Transverse colon (tissue), 3 donors: ENCODE measurements at regions not wholly inside any gene's neighbourhood (a gene's known extent, or its start where the extent isn't known, plus 50 kb on each side); places are given as distances from the start of the nearest gene placed in this dataset.

Source experiments
- POLR2A ChIP-seq: fragments of 450-650 bp; IDR thresholded peaks from one replicate; pipeline ENCODE4 v1.6.1; 2016; ENCODE audit warnings: antibody characterized with exemption, mild to moderate bottlenecking, moderate library complexity
- TF ChIP-seq, protein P1 (sequence below), 5 experiments: fragments of 200-600 bp in 3 of 5; fragments of 450-650 bp in 2 of 5; sonication (generic) in 3 of 5; IDR thresholded peaks; 1 replicate in 2 of 5; 2 replicates in 3 of 5; pipeline ENCODE4 v1.5.1; 2016 to 2017; ENCODE audit warnings: antibody characterized with exemption in 5 of 5, inconsistent platforms in 3 of 5, mild to moderate bottlenecking in 2 of 5, moderate library complexity in 1 of 5

DNA sequence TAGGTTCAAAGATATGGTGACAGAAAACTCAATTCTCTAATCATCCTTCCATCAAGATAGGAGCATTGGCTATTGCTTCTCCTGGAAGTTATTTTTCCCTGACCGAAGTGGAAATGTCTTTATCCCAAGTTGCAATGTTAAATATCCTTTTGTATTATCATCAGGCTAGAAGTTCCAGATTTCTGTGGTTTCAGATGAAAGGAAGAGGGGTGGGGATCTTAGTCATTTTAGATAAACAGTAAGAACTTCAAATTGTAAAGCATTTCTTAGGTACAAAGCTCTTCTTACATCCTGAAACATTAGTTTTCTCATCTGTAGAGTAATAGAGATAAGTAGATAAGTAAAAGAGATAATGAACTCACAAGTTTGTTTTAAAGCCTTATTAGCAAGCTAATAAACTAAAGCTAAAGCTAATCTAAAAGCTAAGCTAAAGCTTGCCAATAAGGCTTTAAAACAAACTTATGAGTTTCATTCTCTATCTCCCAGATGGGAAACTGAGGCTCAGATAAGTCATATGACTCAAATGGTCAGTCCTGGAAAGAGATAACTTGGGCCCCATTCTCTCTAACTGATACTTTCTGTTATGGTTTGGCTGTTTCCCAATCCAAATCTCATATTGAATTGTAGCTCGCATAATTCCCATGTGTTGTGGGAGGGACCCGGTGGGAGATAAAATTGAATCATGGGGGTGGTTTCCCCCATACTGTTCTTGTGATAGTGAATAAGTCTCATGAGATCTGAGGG lies 99.2 kb upstream of the KCNK2 start:
- TF ChIP-seq, protein P1, sequence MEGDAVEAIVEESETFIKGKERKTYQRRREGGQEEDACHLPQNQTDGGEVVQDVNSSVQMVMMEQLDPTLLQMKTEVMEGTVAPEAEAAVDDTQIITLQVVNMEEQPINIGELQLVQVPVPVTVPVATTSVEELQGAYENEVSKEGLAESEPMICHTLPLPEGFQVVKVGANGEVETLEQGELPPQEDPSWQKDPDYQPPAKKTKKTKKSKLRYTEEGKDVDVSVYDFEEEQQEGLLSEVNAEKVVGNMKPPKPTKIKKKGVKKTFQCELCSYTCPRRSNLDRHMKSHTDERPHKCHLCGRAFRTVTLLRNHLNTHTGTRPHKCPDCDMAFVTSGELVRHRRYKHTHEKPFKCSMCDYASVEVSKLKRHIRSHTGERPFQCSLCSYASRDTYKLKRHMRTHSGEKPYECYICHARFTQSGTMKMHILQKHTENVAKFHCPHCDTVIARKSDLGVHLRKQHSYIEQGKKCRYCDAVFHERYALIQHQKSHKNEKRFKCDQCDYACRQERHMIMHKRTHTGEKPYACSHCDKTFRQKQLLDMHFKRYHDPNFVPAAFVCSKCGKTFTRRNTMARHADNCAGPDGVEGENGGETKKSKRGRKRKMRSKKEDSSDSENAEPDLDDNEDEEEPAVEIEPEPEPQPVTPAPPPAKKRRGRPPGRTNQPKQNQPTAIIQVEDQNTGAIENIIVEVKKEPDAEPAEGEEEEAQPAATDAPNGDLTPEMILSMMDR (IDR thresholded peaks at IDR 0.05): no peak
- TF ChIP-seq POLR2A: no peak
